OCI-LY1 (cell line): ENCODE measurements at regions not wholly inside any gene's neighbourhood (a gene's known extent, or its start where the extent isn't known, plus 50 kb on each side); places are given as distances from the start of the nearest gene placed in this dataset.

ENCODE experiments used
- CTCF ChIP-seq: fragments of 200-600 bp; sonication (generic), shearing (Covaris generic); IDR thresholded peaks from 2 replicates; pipeline ENCODE4 v1.5.1; 2017; ENCODE audit warnings: mild to moderate bottlenecking, antibody characterized with exemption, low read length, moderate library complexity, mixed read lengths
- EZH2 ChIP-seq: fragments of 200-600 bp; sonication (generic), shearing (Covaris generic); IDR thresholded peaks from 2 replicates; pipeline ENCODE4 v1.8.0; 2017; ENCODE audit warnings: borderline replicate concordance, mixed run types, mild to moderate bottlenecking, antibody characterized with exemption, low read length, moderate library complexity, mixed read lengths

GRCh38 chr5:10827571-10827970 is 66.5 kb upstream of the DAP start:
- TF ChIP-seq EZH2: no peak
- no peak for TF ChIP-seq CTCF
